Neutrophil (primary cell): ENCODE measurements at regions not wholly inside any gene's neighbourhood (a gene's known extent, or its start where the extent isn't known, plus 50 kb on each side); places are given as distances from the start of the nearest gene placed in this dataset.
A peak's percentile ranks its signal among the peaks of the same experiment; 100 is the strongest.

Source experiments
- H3K27ac ChIP-seq: fragments of 200-600 bp; sonication (generic); 2 replicates; pipeline ENCODE4 v1.5.1; 2016; ENCODE audit warnings: mild to moderate bottlenecking, moderate library complexity
- H3K27me3 ChIP-seq: fragments of 200-600 bp; sonication (generic); 2 replicates; pipeline ENCODE4 v1.6.0; 2016; ENCODE audit warnings: mild to moderate bottlenecking
- H3K36me3 ChIP-seq: fragments of 200-600 bp; sonication (generic); 2 replicates; pipeline ENCODE4 v1.5.1; 2017
- H3K4me1 ChIP-seq, 2 experiments: fragments of 200-600 bp in 1 of 2; sonication (generic) in 1 of 2; 1 replicate in 1 of 2; 2 replicates in 1 of 2; pipeline versions ENCODE4 v1.5.1 to v1.6.1; 2013 to 2016; ENCODE audit warnings: low read depth in 1 of 2, low read length in 1 of 2, mild to moderate bottlenecking in 1 of 2, moderate library complexity in 1 of 2; ENCODE audit not compliant: control insufficient read depth in 1 of 2, insufficient read depth in 1 of 2
- H3K4me3 ChIP-seq, 2 experiments: fragments of 200-600 bp in 1 of 2; sonication (generic) in 1 of 2; 1 replicate in 1 of 2; 2 replicates in 1 of 2; pipeline ENCODE4 v1.5.1; 2013 to 2016; ENCODE audit warnings: low read depth in 1 of 2, low read length in 1 of 2, mild to moderate bottlenecking in 1 of 2, moderate library complexity in 1 of 2
- H3K9me3 ChIP-seq: fragments of 200-600 bp; sonication (generic); 2 replicates; pipeline ENCODE4 v1.5.1; 2016
- CTCF ChIP-seq: fragments of 200-600 bp; sonication (generic); IDR thresholded peaks from 2 replicates; pipeline ENCODE4 v1.5.1; 2016; ENCODE audit warnings: antibody characterized with exemption

- no peaks in the 10 kb centered on the region for H3K9me3 ChIP-seq
- H3K27ac ChIP-seq, result peak overlapping the region; percentile 93
- TF ChIP-seq CTCF, result no peak
- no peaks in the 10 kb centered on the region for H3K27me3 ChIP-seq
- no peak overlapping the region for H3K4me3 ChIP-seq
- H3K4me1 ChIP-seq, result peaks cover 37 to 44% of the 10 kb centered on the region in 2 experiments
- H3K36me3 ChIP-seq, result no peaks in the 10 kb centered on the region
Observed at GRCh38 chr6:14709900-14710299, 536.0 kb upstream of the JARID2 start.

- no peaks in the 10 kb centered on the region for H3K36me3 ChIP-seq
- peak overlapping the region; percentile 93 for H3K27ac ChIP-seq
- H3K27me3 ChIP-seq, result no peaks in the 10 kb centered on the region
- H3K4me3 ChIP-seq, result no peak overlapping the region
- H3K9me3 ChIP-seq, result no peaks in the 10 kb centered on the region
- no peak for TF ChIP-seq CTCF
- H3K4me1 ChIP-seq, result peaks cover 37 to 44% of the 10 kb centered on the region in 2 experiments
Observed at GRCh38 chr6:14710421-14710820, 535.4 kb upstream of the JARID2 start.

- Histone ChIP-seq H3K4me1 (peaks cover 37 to 44% of the 10 kb centered on the region in 2 experiments), H3K4me3 (no peak overlapping the region), H3K9me3 (no peaks in the 10 kb centered on the region), H3K27ac (peak overlapping the region; percentile 93), H3K27me3 (no peaks in the 10 kb centered on the region), H3K36me3 (no peaks in the 10 kb centered on the region)
- peak; percentile 91 for TF ChIP-seq CTCF
Observed at GRCh38 chr6:14711056-14711703, 534.7 kb upstream of the JARID2 start.

GRCh38 chr6:14711704-14712379, 534.0 kb upstream of the JARID2 start:
- Histone ChIP-seq H3K27ac (peak overlapping the region; percentile 93), H3K9me3 (no peaks in the 10 kb centered on the region), H3K4me3 (no peak overlapping the region), H3K36me3 (no peaks in the 10 kb centered on the region), H3K27me3 (no peaks in the 10 kb centered on the region), H3K4me1 (peaks cover 40 to 44% of the 10 kb centered on the region in 2 experiments)
- TF ChIP-seq CTCF, result no peak

GRCh38 chr6:14713008-14713960, 532.6 kb upstream of the JARID2 start:
- Histone ChIP-seq H3K36me3 (no peaks in the 10 kb centered on the region), H3K4me3 (no peak overlapping the region), H3K27ac (peak overlapping the region; percentile 46), H3K4me1 (peaks cover 32 to 39% of the 10 kb centered on the region in 2 experiments), H3K9me3 (no peaks in the 10 kb centered on the region), H3K27me3 (no peaks in the 10 kb centered on the region)
- no peak for TF ChIP-seq CTCF
